ENCODE measurements at regions not wholly inside any gene's neighbourhood (a gene's known extent, or its start where the extent isn't known, plus 50 kb on each side); places are given as distances from the start of the nearest gene placed in this dataset.
A peak's percentile ranks its signal among the peaks of the same experiment; 100 is the strongest.

DNA sequence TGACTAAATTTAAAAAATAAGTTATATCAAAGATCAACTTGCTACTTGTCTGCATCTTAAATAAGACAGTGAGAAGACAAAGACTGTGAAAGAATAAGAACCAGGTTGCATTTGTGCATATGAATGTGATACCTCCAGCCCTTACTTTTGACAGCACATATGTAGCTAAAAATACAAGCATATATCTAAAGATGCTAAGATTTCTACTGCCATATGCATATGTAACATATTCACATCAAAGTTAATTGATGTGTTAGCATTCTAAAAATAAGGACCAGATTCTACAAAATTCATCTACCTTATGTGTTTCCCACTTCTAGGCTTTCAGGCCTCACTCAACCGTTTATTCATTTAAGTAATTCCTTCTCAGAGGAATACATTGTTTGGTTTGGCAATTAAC lies 1120.3 kb upstream of the LRRTM3 start (continued):
- TF ChIP-seq, protein P1, sequence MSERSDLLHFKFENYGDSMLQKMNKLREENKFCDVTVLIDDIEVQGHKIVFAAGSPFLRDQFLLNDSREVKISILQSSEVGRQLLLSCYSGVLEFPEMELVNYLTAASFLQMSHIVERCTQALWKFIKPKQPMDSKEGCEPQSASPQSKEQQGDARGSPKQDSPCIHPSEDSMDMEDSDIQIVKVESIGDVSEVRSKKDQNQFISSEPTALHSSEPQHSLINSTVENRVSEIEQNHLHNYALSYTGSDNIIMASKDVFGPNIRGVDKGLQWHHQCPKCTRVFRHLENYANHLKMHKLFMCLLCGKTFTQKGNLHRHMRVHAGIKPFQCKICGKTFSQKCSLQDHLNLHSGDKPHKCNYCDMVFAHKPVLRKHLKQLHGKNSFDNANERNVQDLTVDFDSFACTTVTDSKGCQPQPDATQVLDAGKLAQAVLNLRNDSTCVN (tag by site-specific recombination; optimal IDR thresholded peaks at IDR 0.05) = no peak
- TF ChIP-seq, protein P2, sequence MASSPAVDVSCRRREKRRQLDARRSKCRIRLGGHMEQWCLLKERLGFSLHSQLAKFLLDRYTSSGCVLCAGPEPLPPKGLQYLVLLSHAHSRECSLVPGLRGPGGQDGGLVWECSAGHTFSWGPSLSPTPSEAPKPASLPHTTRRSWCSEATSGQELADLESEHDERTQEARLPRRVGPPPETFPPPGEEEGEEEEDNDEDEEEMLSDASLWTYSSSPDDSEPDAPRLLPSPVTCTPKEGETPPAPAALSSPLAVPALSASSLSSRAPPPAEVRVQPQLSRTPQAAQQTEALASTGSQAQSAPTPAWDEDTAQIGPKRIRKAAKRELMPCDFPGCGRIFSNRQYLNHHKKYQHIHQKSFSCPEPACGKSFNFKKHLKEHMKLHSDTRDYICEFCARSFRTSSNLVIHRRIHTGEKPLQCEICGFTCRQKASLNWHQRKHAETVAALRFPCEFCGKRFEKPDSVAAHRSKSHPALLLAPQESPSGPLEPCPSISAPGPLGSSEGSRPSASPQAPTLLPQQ (tag by site-specific recombination; IDR thresholded peaks at IDR 0.05) = no peak

DNA sequence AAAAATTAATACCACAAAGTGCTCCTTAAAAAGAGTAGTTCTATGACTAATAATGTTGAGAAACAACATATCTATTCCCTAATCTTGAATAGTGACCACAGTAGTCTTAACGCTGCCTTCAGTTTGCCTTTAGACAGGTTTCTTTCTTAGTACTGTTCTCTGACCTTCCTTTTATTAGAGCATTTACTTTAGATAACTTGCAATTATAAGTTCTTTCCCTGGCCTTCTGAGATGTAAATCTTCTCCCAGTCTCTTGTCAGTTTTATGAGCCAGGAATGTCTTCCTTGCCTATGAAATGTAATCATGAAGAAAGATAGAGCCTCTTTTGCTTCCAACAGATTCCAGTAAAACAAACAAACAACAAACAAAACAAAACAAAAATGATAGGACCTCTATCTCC lies 1119.8 kb upstream of the LRRTM3 start:
- Histone ChIP-seq H3K4me3 (ENCODE audit: low read depth, low read length) (no peak overlapping the region), H3K4me1 (ENCODE audit: control insufficient read depth, insufficient read depth, low read length) (peaks cover 18% of the 10 kb centered on the region), H3K9me3 (ENCODE audit: control insufficient read depth, insufficient read depth, low read depth, low read length) (no peaks in the 10 kb centered on the region), H3K36me3 (ENCODE audit: control insufficient read depth in 2 of 2, insufficient read depth in 1 of 2, low read length in 2 of 2) (no peaks in the 10 kb centered on the region), H3K27ac (ENCODE audit: extremely low read depth, low read depth, low read length) (no peak overlapping the region)
- TF ChIP-seq ZNF843 (tag by site-specific recombination; IDR thresholded peaks at IDR 0.05) = peak; percentile 76
- TF ChIP-seq FEZF1 (tag by site-specific recombination; IDR thresholded peaks at IDR 0.05) = peak; percentile 37; the same call in 1 of the 2 replicates
- TF ChIP-seq KLF7 (tag by site-specific recombination; IDR thresholded peaks at IDR 0.05; ENCODE audit: borderline replicate concordance) = no peak
- no peak for TF ChIP-seq KLF10 (tag by site-specific recombination; IDR thresholded peaks at IDR 0.05)
- TF ChIP-seq, protein P2 (tag by site-specific recombination; IDR thresholded peaks at IDR 0.05) = no peak
- TF ChIP-seq, protein P3, sequence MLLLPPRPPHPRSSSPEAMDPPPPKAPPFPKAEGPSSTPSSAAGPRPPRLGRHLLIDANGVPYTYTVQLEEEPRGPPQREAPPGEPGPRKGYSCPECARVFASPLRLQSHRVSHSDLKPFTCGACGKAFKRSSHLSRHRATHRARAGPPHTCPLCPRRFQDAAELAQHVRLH (tag by site-specific recombination; IDR thresholded peaks at IDR 0.05) = 0 out of 2 replicates have a peak, but pooled peaks have one; percentile 14
- TF ChIP-seq ZNF354C (tag by site-specific recombination; IDR thresholded peaks at IDR 0.05; ENCODE audit: borderline replicate concordance, low read depth) = no peak
- no peak for TF ChIP-seq ZNF561 (tag by site-specific recombination; IDR thresholded peaks at IDR 0.05; ENCODE audit: borderline replicate concordance)
- TF ChIP-seq OSR2 (tag by site-specific recombination; IDR thresholded peaks at IDR 0.05) = peak; percentile 37; the same call in 1 of the 2 replicates
- no peak for TF ChIP-seq ZNF223 (tag by site-specific recombination; IDR thresholded peaks at IDR 0.05)
- no peak for TF ChIP-seq ZNF747 (tag by site-specific recombination; IDR thresholded peaks at IDR 0.05)
- TF ChIP-seq TCF7L2 (IDR thresholded peaks at IDR 0.05; ENCODE audit: borderline replicate concordance, low read depth, low read length) = peak; percentile 80; the same call in 1 of the 2 replicates
- TF ChIP-seq ZNF366 (tag by site-specific recombination; conservative IDR thresholded peaks at IDR 0.05) = no peak
- TF ChIP-seq ZNF670 (tag by site-specific recombination; IDR thresholded peaks at IDR 0.05; ENCODE audit: low read depth) = no peak
- TF ChIP-seq ZNF426 (tag by site-specific recombination; IDR thresholded peaks at IDR 0.05) = no peak
- TF ChIP-seq ZFP37 (tag by site-specific recombination; IDR thresholded peaks at IDR 0.05) = no peak
- TF ChIP-seq, protein P4, sequence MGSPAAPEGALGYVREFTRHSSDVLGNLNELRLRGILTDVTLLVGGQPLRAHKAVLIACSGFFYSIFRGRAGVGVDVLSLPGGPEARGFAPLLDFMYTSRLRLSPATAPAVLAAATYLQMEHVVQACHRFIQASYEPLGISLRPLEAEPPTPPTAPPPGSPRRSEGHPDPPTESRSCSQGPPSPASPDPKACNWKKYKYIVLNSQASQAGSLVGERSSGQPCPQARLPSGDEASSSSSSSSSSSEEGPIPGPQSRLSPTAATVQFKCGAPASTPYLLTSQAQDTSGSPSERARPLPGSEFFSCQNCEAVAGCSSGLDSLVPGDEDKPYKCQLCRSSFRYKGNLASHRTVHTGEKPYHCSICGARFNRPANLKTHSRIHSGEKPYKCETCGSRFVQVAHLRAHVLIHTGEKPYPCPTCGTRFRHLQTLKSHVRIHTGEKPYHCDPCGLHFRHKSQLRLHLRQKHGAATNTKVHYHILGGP (tag by site-specific recombination; IDR thresholded peaks at IDR 0.05) = 0 out of 2 replicates have a peak, but pooled peaks have one; percentile 56
- TF ChIP-seq PRDM1 (tag by site-specific recombination; IDR thresholded peaks at IDR 0.05) = no peak
- CTCF ChIA-PET = no interaction called here
- POLR2A ChIA-PET = no interaction called here
